ENCODE measurements at regions not wholly inside any gene's neighbourhood (a gene's known extent, or its start where the extent isn't known, plus 50 kb on each side); places are given as distances from the start of the nearest gene placed in this dataset.

GRCh38 chr11:112727341-112727841 is 233.8 kb upstream of the NCAM1 start:
- Histone ChIP-seq H3K36me3 (ENCODE audit: control insufficient read depth, low read length) (no peaks in the 10 kb centered on the region), H3F3A (ENCODE audit: control insufficient read depth, insufficient read depth) (no peaks in the 10 kb centered on the region), H3K4me3 (ENCODE audit: low read length) (no peak overlapping the region), H4K20me1 (ENCODE audit: control insufficient read depth, insufficient read depth, low read depth, low read length) (no peaks in the 10 kb centered on the region), H3K4me2 (ENCODE audit: low read length) (no peak overlapping the region), H3K79me2 (ENCODE audit: control insufficient read depth, low read length) (no peaks in the 10 kb centered on the region), H3K4me1 (ENCODE audit: control insufficient read depth, low read length) (no peaks in the 10 kb centered on the region), H3K9me2 (replicated peaks; ENCODE audit: control insufficient read depth, low read length) (no peaks in the 10 kb centered on the region), H3K9me3 (ENCODE audit: control insufficient read depth, insufficient read depth, low read length) (no peaks in the 10 kb centered on the region), H3K27me3 (ENCODE audit: control insufficient read depth, low read length) (no peaks in the 10 kb centered on the region), H3K27ac (ENCODE audit: low read depth, low read length) (no peak overlapping the region)
- TF ChIP-seq CTCF (IDR thresholded peaks at IDR 0.05; ENCODE audit: low read depth, low read length, poor library complexity, severe bottlenecking) (no peak), EZH2phosphoT487 (IDR thresholded peaks at IDR 0.05; ENCODE audit: borderline replicate concordance, low read length) (no peak)

GRCh38 chr11:112728288-112728687 is 232.9 kb upstream of the NCAM1 start:
- Histone ChIP-seq H3K27me3 (ENCODE audit: control insufficient read depth, low read length) (no peaks in the 10 kb centered on the region), H3K36me3 (ENCODE audit: control insufficient read depth, low read length) (no peaks in the 10 kb centered on the region), H3K27ac (ENCODE audit: low read depth, low read length) (no peak overlapping the region), H3K4me1 (ENCODE audit: control insufficient read depth, low read length) (no peaks in the 10 kb centered on the region), H3K4me2 (ENCODE audit: low read length) (no peak overlapping the region), H3K79me2 (ENCODE audit: control insufficient read depth, low read length) (no peaks in the 10 kb centered on the region), H3K9me2 (replicated peaks; ENCODE audit: control insufficient read depth, low read length) (no peaks in the 10 kb centered on the region), H3K4me3 (ENCODE audit: low read length) (no peak overlapping the region), H4K20me1 (ENCODE audit: control insufficient read depth, insufficient read depth, low read depth, low read length) (no peaks in the 10 kb centered on the region), H3K9me3 (ENCODE audit: control insufficient read depth, insufficient read depth, low read length) (no peaks in the 10 kb centered on the region), H3F3A (ENCODE audit: control insufficient read depth, insufficient read depth) (no peaks in the 10 kb centered on the region)
- TF ChIP-seq EZH2phosphoT487 (IDR thresholded peaks at IDR 0.05; ENCODE audit: borderline replicate concordance, low read length) (no peak), CTCF (IDR thresholded peaks at IDR 0.05; ENCODE audit: low read depth, low read length, poor library complexity, severe bottlenecking) (no peak)

- Histone ChIP-seq H3F3A (ENCODE audit: control insufficient read depth, insufficient read depth) (no peaks in the 10 kb centered on the region), H3K9me2 (replicated peaks; ENCODE audit: control insufficient read depth, low read length) (no peaks in the 10 kb centered on the region), H3K9me3 (ENCODE audit: control insufficient read depth, insufficient read depth, low read length) (no peaks in the 10 kb centered on the region), H3K79me2 (ENCODE audit: control insufficient read depth, low read length) (no peaks in the 10 kb centered on the region), H3K27ac (ENCODE audit: low read depth, low read length) (no peak overlapping the region), H3K27me3 (ENCODE audit: control insufficient read depth, low read length) (no peaks in the 10 kb centered on the region), H3K4me3 (ENCODE audit: low read length) (no peak overlapping the region), H3K4me1 (ENCODE audit: control insufficient read depth, low read length) (no peaks in the 10 kb centered on the region), H4K20me1 (ENCODE audit: control insufficient read depth, insufficient read depth, low read depth, low read length) (no peaks in the 10 kb centered on the region), H3K36me3 (ENCODE audit: control insufficient read depth, low read length) (no peaks in the 10 kb centered on the region), H3K4me2 (ENCODE audit: low read length) (no peak overlapping the region)
- TF ChIP-seq EZH2phosphoT487 (IDR thresholded peaks at IDR 0.05; ENCODE audit: borderline replicate concordance, low read length) (no peak), CTCF (IDR thresholded peaks at IDR 0.05; ENCODE audit: low read depth, low read length, poor library complexity, severe bottlenecking) (no peak)
Measured at GRCh38 chr11:112728716-112729115, 232.5 kb upstream of the NCAM1 start.

Measured in DOHH2 (cell line).